HepG2 (cell line): ENCODE measurements at regions not wholly inside any gene's neighbourhood (a gene's known extent, or its start where the extent isn't known, plus 50 kb on each side); places are given as distances from the start of the nearest gene placed in this dataset.

Experiments used
- CHD2 ChIP-seq: IDR thresholded peaks from 2 replicates; pipeline ENCODE4 v1.6.1; 2011; ENCODE audit warnings: low read depth, low read length, improper control_type of control experiment
- ETV6 ChIP-seq: sonication (generic); formaldehyde crosslinking; conservative IDR thresholded peaks from 2 replicates; pipeline ENCODE4 v1.4.0; 2020; ENCODE audit warnings: missing genetic modification reagents
- HNF4G ChIP-seq, 2 experiments: sonication (generic) in 1 of 2; formaldehyde crosslinking in 1 of 2; IDR thresholded peaks; 2 replicates each; pipeline versions ENCODE4 v1.4.0 to v1.6.1; 2011 to 2020; ENCODE audit warnings: borderline replicate concordance in 2 of 2, low read depth in 2 of 2, mild to moderate bottlenecking in 2 of 2, low read length in 1 of 2, missing genetic modification reagents in 1 of 2, moderate library complexity in 1 of 2
- POLR2A ChIP-seq, 2 experiments: IDR thresholded peaks; 2 replicates each; pipeline ENCODE4 v1.6.1; 2011; ENCODE audit warnings: low read depth in 2 of 2, low read length in 2 of 2, mild to moderate bottlenecking in 1 of 2, moderate library complexity in 1 of 2; ENCODE audit not compliant: insufficient read depth in 1 of 2
- PTBP1 ChIP-seq: fragments of 200-400 bp; formaldehyde crosslinking; IDR thresholded peaks from 2 replicates; pipeline ENCODE4 v1.6.1; 2018; ENCODE audit warnings: low read length, low read depth; ENCODE audit not compliant: poor library complexity, severe bottlenecking

DNA sequence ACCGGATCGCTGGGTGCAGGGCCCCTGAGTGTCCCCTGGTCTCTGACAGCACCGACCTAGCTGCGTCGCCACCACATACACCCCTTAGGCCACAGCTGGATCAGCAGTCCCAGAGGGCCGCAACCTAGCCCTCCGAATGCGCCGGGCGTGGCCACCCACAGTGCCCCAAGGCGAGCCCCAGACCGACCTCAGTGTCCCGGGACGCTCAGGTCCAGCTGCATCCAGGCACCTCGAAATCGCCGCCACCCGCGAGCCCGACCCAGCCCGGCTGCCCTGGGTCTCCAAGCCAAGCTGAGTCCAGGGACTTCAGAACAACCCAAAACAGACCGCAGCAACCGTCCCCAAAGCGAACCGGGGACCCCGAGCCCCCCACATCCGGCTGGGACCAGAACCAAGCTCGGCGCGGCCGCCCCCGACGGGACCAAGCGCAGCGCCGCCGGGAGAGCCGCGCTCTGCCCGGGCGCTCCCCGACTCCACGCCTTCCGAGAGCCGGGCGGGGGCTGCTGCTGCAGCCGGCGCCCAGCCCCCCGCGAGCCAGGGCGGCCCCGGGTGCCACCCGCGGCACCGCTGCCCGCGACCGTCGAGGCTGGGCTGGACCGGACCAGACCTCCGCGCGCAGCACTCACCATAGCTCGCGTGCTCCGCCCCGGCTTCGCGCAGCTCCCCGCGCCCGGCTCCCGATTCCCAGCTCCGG lies 54.6 kb upstream of the ECE1 start:
- peak; percentile 4 for TF ChIP-seq PTBP1
- TF ChIP-seq HNF4G (IDR thresholded peaks at IDR 0.05; ENCODE audit: borderline replicate concordance, low read depth, low read length) = no peak
- TF ChIP-seq HNF4G (CRISPR knock-in tag; IDR thresholded peaks at IDR 0.05; ENCODE audit: borderline replicate concordance, low read depth) = no peak
- no peak for TF ChIP-seq CHD2
- no peak for TF ChIP-seq ETV6
- TF ChIP-seq POLR2A (IDR thresholded peaks at IDR 0.05; ENCODE audit: insufficient read depth in 1 of 2, low read depth in 2 of 2, low read length in 2 of 2) = no peak
